HAP-1 (cell line): ENCODE measurements at regions not wholly inside any gene's neighbourhood (a gene's known extent, or its start where the extent isn't known, plus 50 kb on each side); places are given as distances from the start of the nearest gene placed in this dataset.

Source experiments
- DNase-seq, 2 experiments: peaks; one replicate each; pipeline ENCODE4 v3.0.0-alpha.2; 2016 to 2020; ENCODE audit warnings: low spot score in 2 of 2
- H3K27me3 ChIP-seq: fragments of 250-450 bp; sonication (Bioruptor Pico); 2 replicates; pipeline ENCODE4 v1.5.1; 2020; ENCODE audit warnings: low read depth, mild to moderate bottlenecking, moderate library complexity
- H3K36me3 ChIP-seq: fragments of 250-450 bp; sonication (Bioruptor Pico); replicated peaks from 2 replicates; pipeline ENCODE4 v1.5.1; 2020; ENCODE audit warnings: mild to moderate bottlenecking
- H3K4me1 ChIP-seq: fragments of 250-450 bp; sonication (Bioruptor Pico); 2 replicates; pipeline ENCODE4 v1.5.1; 2020; ENCODE audit warnings: mild to moderate bottlenecking
- H3K4me3 ChIP-seq: fragments of 250-450 bp; sonication (Bioruptor Pico); 2 replicates; pipeline ENCODE4 v1.5.1; 2020; ENCODE audit warnings: mild to moderate bottlenecking, moderate library complexity
- H3K9me3 ChIP-seq: fragments of 250-450 bp; sonication (Bioruptor Pico); 2 replicates; pipeline ENCODE4 v1.5.1; 2020; ENCODE audit warnings: mild to moderate bottlenecking, moderate library complexity
- in situ Hi-C: fragments of 300-500 bp; cut with MboI; formaldehyde crosslinking; loops from 3 replicates; pipeline ENCODE4 v1.14.3; 2020; ENCODE audit warnings: low sequenced_read_pairs, inconsistent platforms, mixed read lengths

DNA sequence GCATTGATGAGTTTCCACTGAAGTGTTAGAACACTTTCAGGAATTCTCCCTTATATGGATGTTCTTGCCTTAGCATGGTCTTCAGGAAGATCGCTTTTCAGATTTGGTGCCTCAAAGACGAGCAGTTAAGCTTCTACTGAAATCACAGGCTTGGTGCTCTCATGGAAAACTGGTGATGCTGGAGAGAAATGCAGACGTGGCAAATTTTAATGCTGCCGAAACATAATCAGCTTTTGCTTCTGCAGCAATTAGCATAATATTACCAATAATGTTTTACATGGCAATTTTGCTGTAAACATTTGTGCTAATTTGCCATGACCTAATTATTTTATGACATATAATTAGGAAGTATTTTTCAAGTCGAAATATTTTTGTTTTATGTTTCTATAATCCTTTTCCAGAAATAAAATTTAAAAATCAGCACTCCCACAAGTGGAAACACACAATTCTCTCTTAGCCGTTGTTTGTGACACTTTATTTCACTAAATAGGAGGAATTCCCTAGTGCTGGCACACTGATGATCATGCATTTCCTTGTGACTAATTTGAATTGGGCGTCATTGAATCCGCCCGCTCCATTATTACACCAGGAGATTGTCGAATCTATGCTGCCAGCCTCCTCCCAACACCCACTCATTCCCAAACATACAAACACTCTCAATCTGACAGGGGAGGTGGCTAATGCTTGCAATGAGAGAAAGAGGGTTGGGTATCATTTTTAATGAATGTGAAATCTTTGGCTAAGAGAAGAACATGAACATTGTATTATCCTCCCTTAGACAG lies 506.8 kb upstream of the PPP2R3A start:
- no peaks in the 10 kb centered on the region for H3K4me1 ChIP-seq
- no peak for DNase-seq
- no peaks in the 10 kb centered on the region for H3K27me3 ChIP-seq
- H3K9me3 ChIP-seq: no peaks in the 10 kb centered on the region
- in situ Hi-C loops: no loop called here
- H3K4me3 ChIP-seq: no peak overlapping the region
- no peaks in the 10 kb centered on the region for H3K36me3 ChIP-seq

- H3K4me1 ChIP-seq: no peaks in the 10 kb centered on the region
- H3K4me3 ChIP-seq: no peak overlapping the region
- no peaks in the 10 kb centered on the region for H3K36me3 ChIP-seq
- no peak for DNase-seq
- no peaks in the 10 kb centered on the region for H3K9me3 ChIP-seq
- H3K27me3 ChIP-seq: no peaks in the 10 kb centered on the region
- in situ Hi-C loops: no loop called here
These were observed 505.3 kb upstream of the PPP2R3A start for GRCh38 chr3:135460273-135460672.

GRCh38 chr3:135471911-135472310 lies 493.6 kb upstream of the PPP2R3A start:
- Histone ChIP-seq H3K4me3 (no peak overlapping the region), H3K9me3 (no peaks in the 10 kb centered on the region), H3K4me1 (no peaks in the 10 kb centered on the region), H3K27me3 (no peaks in the 10 kb centered on the region), H3K36me3 (no peaks in the 10 kb centered on the region)
- in situ Hi-C loops: no loop called here
- DNase-seq: no peak

GRCh38 chr3:135473449-135473848 lies 492.1 kb upstream of the PPP2R3A start:
- in situ Hi-C loops: no loop called here
- Histone ChIP-seq H3K36me3 (no peaks in the 10 kb centered on the region), H3K9me3 (no peaks in the 10 kb centered on the region), H3K4me3 (no peak overlapping the region), H3K4me1 (no peaks in the 10 kb centered on the region), H3K27me3 (no peaks in the 10 kb centered on the region)
- DNase-seq: no peak

- no peak for DNase-seq
These were observed 478.3 kb upstream of the PPP2R3A start for GRCh38 chr3:135487261-135487660.

DNA sequence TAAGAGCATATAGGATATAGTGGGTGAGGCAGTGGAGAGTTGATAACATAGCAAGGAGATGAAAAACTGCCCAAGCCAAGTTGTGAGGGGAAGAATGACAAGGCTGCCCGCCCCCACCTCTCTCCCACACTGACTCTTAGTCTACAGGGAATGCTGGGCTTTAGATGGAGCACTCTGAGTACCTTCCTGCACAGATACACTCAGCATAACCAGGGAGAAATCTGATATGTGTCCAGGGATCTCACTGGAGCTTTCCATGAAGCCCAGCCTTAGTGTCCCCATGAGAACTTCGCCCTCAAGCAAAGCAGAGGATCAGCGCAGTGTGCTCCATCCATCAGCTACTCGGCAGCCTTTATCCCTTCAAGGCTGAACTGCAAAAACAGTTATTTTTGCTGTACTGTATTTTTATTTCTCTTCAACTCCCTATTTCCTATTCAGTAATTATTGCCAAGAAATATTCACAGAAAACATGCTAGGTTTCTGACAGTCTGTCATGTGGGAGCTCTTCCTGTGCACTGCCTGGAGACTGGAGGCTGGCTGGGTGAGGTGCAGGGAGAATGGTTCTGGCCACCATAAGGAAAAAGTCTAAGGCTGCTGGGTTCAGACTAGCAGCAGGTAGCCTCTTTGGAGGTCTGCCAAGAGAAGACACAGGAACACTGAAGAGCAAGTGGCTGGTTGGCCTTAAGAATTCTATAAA lies 475.2 kb upstream of the PPP2R3A start:
- DNase-seq: no peak
- Histone ChIP-seq H3K4me1 (no peaks in the 10 kb centered on the region), H3K27me3 (no peaks in the 10 kb centered on the region), H3K36me3 (no peaks in the 10 kb centered on the region), H3K9me3 (no peaks in the 10 kb centered on the region), H3K4me3 (no peak overlapping the region)
- in situ Hi-C loops: no loop called here

More at GRCh38 chr3:135487261-135487660, 478.3 kb upstream of the PPP2R3A start:
- in situ Hi-C loops: no loop called here
- Histone ChIP-seq H3K36me3 (no peaks in the 10 kb centered on the region), H3K27me3 (no peaks in the 10 kb centered on the region), H3K4me1 (no peaks in the 10 kb centered on the region), H3K9me3 (no peaks in the 10 kb centered on the region), H3K4me3 (no peak overlapping the region)

DNA sequence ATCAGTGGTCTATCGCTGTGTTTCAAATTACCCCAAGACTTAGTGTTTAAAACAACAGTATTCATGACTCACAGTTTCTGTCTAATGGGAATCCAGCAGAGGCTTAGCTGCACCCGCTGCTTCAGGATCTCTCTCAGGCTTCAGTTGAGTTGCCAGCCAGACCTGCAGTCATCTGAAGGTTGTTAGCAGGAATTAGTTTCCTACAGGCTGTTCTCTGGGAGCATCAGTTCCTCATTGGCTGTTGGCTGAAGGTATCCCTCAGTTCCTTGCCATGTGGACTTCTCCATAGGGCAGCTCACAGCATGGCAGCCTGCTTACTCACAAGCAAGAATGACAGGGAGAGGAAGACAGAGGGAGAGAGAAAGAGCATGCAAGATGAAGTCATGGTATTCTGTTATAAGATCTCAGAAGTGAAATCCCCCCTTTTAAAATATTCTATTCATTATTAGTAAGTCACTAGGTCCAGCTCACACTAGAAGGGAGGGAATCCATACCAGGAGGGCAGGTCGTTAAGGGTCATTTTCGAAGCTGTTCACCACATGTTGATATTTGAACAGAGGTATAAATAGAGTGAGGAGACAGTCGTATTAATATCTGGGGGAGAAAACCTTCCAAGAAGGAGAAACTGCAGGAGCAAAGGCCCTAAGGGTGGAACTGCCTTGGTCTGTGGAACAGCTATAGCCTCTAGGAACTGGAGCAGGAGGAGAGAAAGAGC lies 473.9 kb upstream of the PPP2R3A start:
- Histone ChIP-seq H3K4me1 (no peaks in the 10 kb centered on the region), H3K4me3 (no peak overlapping the region), H3K27me3 (no peaks in the 10 kb centered on the region), H3K9me3 (no peaks in the 10 kb centered on the region), H3K36me3 (no peaks in the 10 kb centered on the region)
- no peak for DNase-seq
- in situ Hi-C loops: no loop called here

GRCh38 chr3:135495891-135496290 lies 469.6 kb upstream of the PPP2R3A start:
- DNase-seq: no peak
- in situ Hi-C loops: no loop called here
- no peak overlapping the region for H3K4me3 ChIP-seq
- no peaks in the 10 kb centered on the region; the same call in 1 of the 2 replicates for H3K27me3 ChIP-seq
- H3K36me3 ChIP-seq: no peaks in the 10 kb centered on the region
- H3K9me3 ChIP-seq: no peaks in the 10 kb centered on the region
- H3K4me1 ChIP-seq: no peaks in the 10 kb centered on the region

GRCh38 chr3:135497979-135498378 lies 467.5 kb upstream of the PPP2R3A start:
- Histone ChIP-seq H3K4me1 (no peaks in the 10 kb centered on the region), H3K27me3 (no peaks in the 10 kb centered on the region; the same call in 1 of the 2 replicates), H3K9me3 (no peaks in the 10 kb centered on the region), H3K4me3 (no peak overlapping the region), H3K36me3 (no peaks in the 10 kb centered on the region)
- DNase-seq: no peak
- in situ Hi-C loops: no loop called here

- no peak overlapping the region for H3K4me3 ChIP-seq
- H3K4me1 ChIP-seq: no peaks in the 10 kb centered on the region
- H3K9me3 ChIP-seq: no peaks in the 10 kb centered on the region
- no peaks in the 10 kb centered on the region for H3K36me3 ChIP-seq
- no peak for DNase-seq
- H3K27me3 ChIP-seq: no peaks in the 10 kb centered on the region; the same call in 1 of the 2 replicates
- in situ Hi-C loops: no loop called here
These were observed 466.1 kb upstream of the PPP2R3A start for GRCh38 chr3:135499426-135499825.

GRCh38 chr3:135500034-135500433 lies 465.5 kb upstream of the PPP2R3A start:
- Histone ChIP-seq H3K27me3 (no peaks in the 10 kb centered on the region; the same call in 1 of the 2 replicates), H3K4me1 (no peaks in the 10 kb centered on the region), H3K9me3 (no peaks in the 10 kb centered on the region), H3K36me3 (no peaks in the 10 kb centered on the region), H3K4me3 (no peak overlapping the region)
- DNase-seq: no peak
- in situ Hi-C loops: loop anchor here (25.0 kb wide), 1 partner anchor 888 kb away; no protein-coding TSS in a partner anchor

- Histone ChIP-seq H3K4me3 (no peak overlapping the region), H3K4me1 (no peaks in the 10 kb centered on the region), H3K9me3 (no peaks in the 10 kb centered on the region), H3K27me3 (no peaks in the 10 kb centered on the region; the same call in 1 of the 2 replicates), H3K36me3 (no peaks in the 10 kb centered on the region)
- in situ Hi-C loops: loop anchor here (25.0 kb wide), 1 partner anchor 891 kb away; no protein-coding TSS in a partner anchor
- DNase-seq: no peak
These were observed 462.3 kb upstream of the PPP2R3A start for GRCh38 chr3:135503065-135503759.
